AG04450 (cell line): ENCODE measurements at regions not wholly inside any gene's neighbourhood (a gene's known extent, or its start where the extent isn't known, plus 50 kb on each side); places are given as distances from the start of the nearest gene placed in this dataset.

Experiments used
- CTCF ChIA-PET: fragments of 300-600, 350-600 bp; formaldehyde crosslinking; extraction: SDS; loops from one replicate; lab custom pipeline; 2022; ENCODE audit warnings: antibody characterized with exemption, inconsistent platforms; lab: Charles Lee
- POLR2A ChIA-PET: fragments of 350-600 bp; formaldehyde crosslinking; extraction: SDS; loops from one replicate; lab custom pipeline; 2021; ENCODE audit warnings: antibody characterized with exemption, inconsistent platforms; lab: Yijun Ruan, JAX
- DNase-seq: peaks from one replicate; pipeline ENCODE4 v3.0.0-alpha.2; 2011; ENCODE audit warnings: low read depth, low spot score
- H3K27ac ChIP-seq: one replicate; pipeline ENCODE4 v1.5.1; 2012; ENCODE audit warnings: low read depth, low read length, control low read depth
- H3K27me3 ChIP-seq: one replicate; pipeline ENCODE4 v1.6.0; 2012; ENCODE audit warnings: low read length; ENCODE audit not compliant: control insufficient read depth, insufficient read depth
- H3K4me3 ChIP-seq: 2 replicates; pipeline ENCODE4 v1.5.1; 2011; ENCODE audit warnings: mild to moderate bottlenecking, low read depth, low read length, control low read depth
- H3K9me3 ChIP-seq: 2 replicates; pipeline ENCODE4 v1.5.1; 2012; ENCODE audit warnings: low read length; ENCODE audit not compliant: control insufficient read depth, insufficient read depth
- CTCF ChIP-seq: IDR thresholded peaks from 2 replicates; pipeline ENCODE4 v1.5.1; 2011; ENCODE audit warnings: low read depth, low read length, control low read depth, inconsistent platforms

GRCh38 chr11:88434333-88434976 lies 96.9 kb upstream of the CTSC start:
- no peak for TF ChIP-seq CTCF
- H3K9me3 ChIP-seq = no peaks in the 10 kb centered on the region
- POLR2A ChIA-PET = no interaction called here
- H3K27ac ChIP-seq = no peak overlapping the region
- no peak overlapping the region for H3K4me3 ChIP-seq
- CTCF ChIA-PET = no interaction called here
- no peak for DNase-seq
- no peaks in the 10 kb centered on the region for H3K27me3 ChIP-seq

- ChIA-PET POLR2A (no interaction called here), CTCF (no interaction called here)
- TF ChIP-seq CTCF = no peak
- Histone ChIP-seq H3K4me3 (no peak overlapping the region), H3K27ac (no peak overlapping the region), H3K9me3 (no peaks in the 10 kb centered on the region), H3K27me3 (no peaks in the 10 kb centered on the region)
- no peak for DNase-seq
Observed at GRCh38 chr11:88433536-88434230, 96.1 kb upstream of the CTSC start.

- no peak for DNase-seq
- ChIA-PET POLR2A (no interaction called here), CTCF (no interaction called here)
- H3K4me3 ChIP-seq = no peak overlapping the region
- H3K27me3 ChIP-seq = no peaks in the 10 kb centered on the region
- H3K9me3 ChIP-seq = no peaks in the 10 kb centered on the region
- TF ChIP-seq CTCF = no peak
- H3K27ac ChIP-seq = no peak overlapping the region
Observed at GRCh38 chr11:88431675-88432341, 94.3 kb upstream of the CTSC start.

GRCh38 chr11:88428959-88429358 lies 91.4 kb upstream of the CTSC start:
- DNase-seq = no peak
- H3K27ac ChIP-seq = no peak overlapping the region
- H3K27me3 ChIP-seq = no peaks in the 10 kb centered on the region
- H3K9me3 ChIP-seq = no peaks in the 10 kb centered on the region
- POLR2A ChIA-PET = no interaction called here
- TF ChIP-seq CTCF = no peak
- CTCF ChIA-PET = no interaction called here
- H3K4me3 ChIP-seq = no peak overlapping the region

GRCh38 chr11:88427719-88428118 lies 90.2 kb upstream of the CTSC start:
- ChIA-PET CTCF (no interaction called here), POLR2A (no interaction called here)
- DNase-seq = no peak
- Histone ChIP-seq H3K27me3 (no peaks in the 10 kb centered on the region), H3K27ac (no peak overlapping the region), H3K9me3 (no peaks in the 10 kb centered on the region), H3K4me3 (no peak overlapping the region)
- no peak for TF ChIP-seq CTCF
